ENCODE measurements at regions not wholly inside any gene's neighbourhood (a gene's known extent, or its start where the extent isn't known, plus 50 kb on each side); places are given as distances from the start of the nearest gene placed in this dataset.

GRCh38 chr5:68489556-68489955, 274.0 kb downstream of the PIK3R1 start:
- TF ChIP-seq CTCF (conservative IDR thresholded peaks at IDR 0.05 in 1 of 2, IDR thresholded peaks at IDR 0.05 in 1 of 2; ENCODE audit: extremely low read depth in 1 of 2, insufficient read depth in 1 of 2, low read depth in 1 of 2, low read length in 2 of 2) = no peak
- TF ChIP-seq EZH2 (IDR thresholded peaks at IDR 0.05; ENCODE audit: borderline replicate concordance, low read length) = no peak
